GM18505 (cell line): ENCODE measurements at regions not wholly inside any gene's neighbourhood (a gene's known extent, or its start where the extent isn't known, plus 50 kb on each side); places are given as distances from the start of the nearest gene placed in this dataset.

Experiments used
- ATAC-seq: cut with Tn5 transposase; IDR thresholded peaks from one replicate; pipeline ENCODE4 v1.9.1; 2021; ENCODE audit not compliant: unreplicated experiment
- POLR2A ChIP-seq: IDR thresholded peaks from 4 replicates; pipeline ENCODE4 v1.6.1; 2011; ENCODE audit warnings: borderline replicate concordance; ENCODE audit not compliant: insufficient read depth, insufficient read length; ENCODE audit errors: extremely low read depth

DNA sequence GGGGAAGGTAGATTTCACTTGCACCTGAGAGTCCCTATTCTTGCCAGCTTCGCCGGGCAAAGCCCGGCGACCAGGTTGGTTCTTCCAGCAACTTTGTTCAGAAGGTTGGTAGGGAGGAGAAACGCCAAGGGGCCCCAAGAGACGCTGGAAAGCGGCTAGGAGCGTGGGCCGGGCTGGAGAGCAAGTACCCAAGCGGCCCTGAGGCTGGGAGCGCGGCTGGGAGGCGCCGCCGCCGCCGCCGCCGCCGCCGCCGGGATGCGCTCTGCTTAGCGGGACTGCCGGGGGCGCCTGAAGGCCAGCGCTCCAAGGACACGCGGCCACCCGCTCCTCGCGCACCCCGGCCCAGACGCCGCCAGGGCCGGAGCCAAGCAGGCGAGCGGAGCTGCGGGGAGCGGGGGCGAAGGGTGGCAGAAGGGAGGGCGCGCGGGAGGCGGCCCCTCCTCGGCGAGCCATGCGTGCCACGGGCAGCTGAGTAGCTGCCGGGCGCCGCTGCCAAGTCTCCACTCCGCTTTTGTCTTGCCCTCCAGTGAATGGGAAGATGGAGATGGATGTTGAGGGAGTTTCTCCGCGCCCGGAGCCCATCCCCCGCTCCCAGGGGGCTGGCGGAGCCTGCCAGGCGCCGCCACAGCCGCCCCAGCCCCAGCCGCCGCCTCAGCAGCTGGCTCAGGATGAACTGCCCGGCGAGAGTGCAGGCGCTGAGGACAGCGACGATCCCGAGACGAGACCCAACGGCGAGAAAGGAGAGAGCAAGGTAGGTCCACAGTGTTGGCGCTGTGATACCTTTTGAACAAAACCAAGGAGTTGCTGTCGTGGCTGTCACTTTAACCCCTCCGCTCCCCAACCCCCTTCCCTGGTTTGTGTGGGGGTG is 227.4 kb upstream of the AZI2 start:
- TF ChIP-seq POLR2A = no peak
- ATAC-seq = no peak

DNA sequence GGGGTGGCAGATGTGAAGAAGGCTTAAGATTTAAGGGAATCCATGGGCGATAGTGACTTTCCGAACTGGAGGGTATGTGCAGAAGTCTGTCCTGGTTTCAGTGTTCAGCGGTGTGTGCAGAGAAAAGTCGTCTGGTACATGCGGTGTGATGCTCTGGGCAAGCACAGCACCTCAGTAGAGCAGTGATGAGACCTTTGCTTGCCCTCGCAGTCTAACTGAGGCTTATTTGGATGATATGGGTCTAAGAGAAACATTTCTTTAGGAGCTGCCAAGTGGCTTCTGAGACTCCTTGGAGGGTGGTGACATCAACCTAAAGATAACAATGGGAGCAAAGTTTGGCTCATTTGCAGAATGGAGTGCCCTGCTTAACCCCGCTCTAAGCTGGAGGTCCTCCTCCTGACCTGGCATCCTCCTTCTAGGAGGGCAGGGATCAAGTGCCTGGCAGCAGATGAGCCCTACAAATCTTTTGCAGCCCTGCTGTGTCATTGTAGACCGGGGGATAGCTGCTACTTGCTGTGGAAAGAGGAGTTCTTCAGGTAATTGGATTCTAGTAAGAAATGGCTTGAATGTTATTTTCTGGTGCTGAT is 228.1 kb upstream of the AZI2 start:
- no peak for ATAC-seq
- TF ChIP-seq POLR2A = no peak

DNA sequence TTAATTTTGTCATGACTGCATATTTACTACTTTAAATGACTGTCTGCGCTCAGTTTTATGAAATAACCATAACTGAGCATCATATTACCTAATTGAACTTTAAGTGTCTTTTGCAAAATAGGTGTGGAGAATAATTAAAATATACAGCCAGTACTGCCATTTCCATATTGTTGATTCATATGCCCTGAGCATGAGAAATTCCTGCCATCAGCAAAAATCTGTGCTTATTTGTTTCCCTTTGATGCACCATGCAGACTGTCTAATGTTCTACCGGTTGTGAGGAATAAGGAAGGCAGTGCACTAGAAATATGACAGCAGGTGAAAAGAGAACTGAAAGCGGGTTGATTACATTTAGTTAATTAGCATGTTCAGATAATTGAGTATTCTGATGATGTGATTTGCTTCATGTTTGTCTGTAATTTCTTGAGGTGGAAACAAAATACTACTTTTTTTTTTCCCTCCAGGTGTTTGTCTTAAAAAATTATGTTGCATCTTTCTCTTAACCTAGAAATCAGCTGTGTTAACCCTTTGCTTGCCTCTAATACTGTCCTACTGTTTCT is 229.4 kb upstream of the AZI2 start:
- no peak for ATAC-seq
- no peak for TF ChIP-seq POLR2A

DNA sequence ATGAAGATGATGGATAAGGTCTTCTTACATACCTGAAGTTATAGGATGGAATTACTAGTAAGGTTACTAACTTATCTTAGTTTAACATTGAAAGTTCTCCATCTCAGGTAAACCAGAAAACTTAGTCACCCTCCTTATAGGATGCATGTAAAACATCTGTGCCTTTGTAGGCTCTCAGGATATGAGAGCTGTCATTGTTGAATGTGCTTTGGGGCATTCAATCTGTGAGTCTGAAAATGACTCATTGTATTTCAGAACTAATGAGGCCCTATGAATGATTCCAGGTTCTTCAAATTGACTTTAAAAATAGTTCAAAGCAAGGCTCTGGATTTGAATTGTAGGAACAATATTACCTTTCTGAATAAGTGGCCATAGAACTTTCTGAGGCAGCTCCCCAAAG is 237.7 kb upstream of the AZI2 start:
- ATAC-seq = no peak
- no peak for TF ChIP-seq POLR2A

DNA sequence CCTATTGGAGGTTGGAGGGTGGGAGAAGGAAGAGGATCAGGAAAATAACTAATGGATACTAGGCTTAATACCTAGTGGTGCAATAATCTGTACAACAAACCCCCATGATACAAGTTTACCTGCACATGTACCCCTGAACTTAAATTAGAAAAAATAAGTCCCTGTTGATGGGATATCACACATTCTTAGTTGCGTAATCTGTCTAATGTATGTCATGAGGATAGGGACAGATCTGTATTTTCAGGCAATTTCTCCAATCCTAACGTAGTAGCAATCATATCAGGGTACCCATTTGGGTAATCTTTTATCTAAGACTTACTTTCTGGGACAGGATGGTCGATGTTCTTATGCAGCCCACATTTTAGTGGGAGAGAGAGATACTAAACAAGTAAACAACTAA is 239.1 kb upstream of the AZI2 start:
- TF ChIP-seq POLR2A = no peak
- no peak for ATAC-seq

DNA sequence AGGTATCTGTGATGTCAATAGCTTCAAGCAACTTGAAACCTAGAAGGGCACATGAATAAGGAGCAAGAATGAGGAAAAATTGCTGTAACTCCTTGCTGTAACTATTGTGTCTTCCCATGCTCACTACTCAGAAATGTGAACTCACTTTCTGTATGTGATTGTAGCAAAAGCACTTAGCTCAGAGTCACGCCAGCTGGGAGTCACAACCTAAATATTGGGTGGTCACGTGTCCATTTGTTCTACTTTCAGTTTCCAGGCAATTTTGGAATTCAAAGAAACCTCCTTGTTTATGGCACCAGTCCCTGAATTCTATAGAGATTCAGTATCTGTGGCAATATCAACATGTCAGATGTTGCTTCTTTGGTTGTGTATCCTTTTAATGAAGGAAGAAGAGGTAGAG is 241.6 kb upstream of the AZI2 start:
- no peak for TF ChIP-seq POLR2A
- ATAC-seq = no peak

DNA sequence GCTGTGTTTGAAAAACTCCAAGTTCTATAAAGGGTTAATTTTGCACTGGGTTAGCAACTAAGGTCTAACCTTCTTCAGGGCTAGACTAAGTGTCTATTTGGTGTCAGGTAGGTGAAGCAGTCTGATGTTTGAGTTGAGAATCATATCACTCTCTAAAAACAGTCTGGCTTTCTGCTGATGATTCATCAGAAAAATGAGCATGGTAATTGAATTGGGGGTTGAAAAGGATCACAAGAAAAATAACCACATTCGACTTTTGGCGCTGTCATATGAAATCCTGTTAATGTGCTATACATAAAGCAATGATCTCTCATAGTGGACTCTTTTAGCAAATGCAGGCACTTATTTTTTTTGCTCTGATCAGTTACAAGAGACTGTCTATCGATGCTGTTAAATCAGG is 242.2 kb upstream of the AZI2 start:
- no peak for ATAC-seq
- no peak for TF ChIP-seq POLR2A

DNA sequence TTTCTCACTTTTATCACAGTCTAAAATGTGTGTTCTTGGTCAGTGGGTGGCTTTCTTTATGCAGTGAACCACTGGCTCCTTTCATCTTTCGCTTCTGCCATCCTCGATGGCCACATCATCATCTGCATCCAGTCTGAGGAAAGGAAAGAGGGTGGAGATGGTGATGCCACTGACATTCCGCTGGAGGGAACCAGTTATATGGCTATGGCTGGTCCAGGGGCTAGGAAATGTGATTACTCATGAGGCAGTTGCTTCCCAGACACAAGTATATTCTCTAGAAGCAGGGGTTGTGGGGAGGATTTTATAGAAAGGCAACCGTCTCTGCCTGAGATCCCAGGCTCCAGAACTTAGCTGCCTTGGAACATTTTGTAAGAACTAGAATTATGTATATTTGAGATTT is 246.7 kb upstream of the AZI2 start:
- no peak for ATAC-seq

DNA sequence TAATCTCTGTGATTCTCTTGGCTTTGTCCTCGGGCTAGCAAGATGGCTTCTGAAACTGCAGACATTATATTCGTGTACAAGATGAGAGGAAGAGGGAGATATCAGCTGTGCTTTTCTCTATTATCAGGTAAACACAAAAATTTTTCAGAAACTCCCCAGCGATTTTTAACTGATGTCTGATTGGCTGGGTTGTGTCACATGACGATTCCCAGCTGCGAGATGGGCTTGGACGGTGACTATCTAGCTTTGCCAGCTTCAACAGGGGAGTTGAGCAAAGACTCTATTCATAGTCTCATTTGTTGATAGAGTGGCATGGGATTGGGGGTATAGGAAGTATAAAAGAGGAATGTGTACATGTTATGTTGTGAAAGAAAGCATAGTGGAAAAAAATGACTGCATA is 248.8 kb upstream of the AZI2 start:
- no peak for TF ChIP-seq POLR2A
- no peak for ATAC-seq

More for the DNA sequence above, 246.7 kb upstream of the AZI2 start:
- TF ChIP-seq POLR2A = no peak

DNA sequence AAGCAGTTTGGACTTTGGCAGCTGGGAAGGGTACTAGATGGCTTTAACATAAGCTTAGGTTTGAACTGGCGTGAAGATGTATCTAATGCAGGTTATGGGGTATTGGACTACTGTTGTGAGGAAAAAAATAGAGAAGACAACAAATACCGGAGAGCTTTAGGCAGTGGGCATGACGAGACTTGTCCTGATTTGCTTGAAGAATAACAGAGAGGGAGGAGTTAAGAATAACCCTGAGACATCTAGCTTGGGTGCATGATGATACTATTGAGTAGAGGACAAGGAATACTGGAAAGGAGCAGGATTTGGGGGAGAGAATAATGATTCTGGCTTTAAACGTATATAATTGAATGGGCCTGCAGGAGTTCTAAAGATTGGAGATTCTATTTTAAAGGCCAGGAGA is 249.5 kb upstream of the AZI2 start:
- TF ChIP-seq POLR2A = no peak
- no peak for ATAC-seq

DNA sequence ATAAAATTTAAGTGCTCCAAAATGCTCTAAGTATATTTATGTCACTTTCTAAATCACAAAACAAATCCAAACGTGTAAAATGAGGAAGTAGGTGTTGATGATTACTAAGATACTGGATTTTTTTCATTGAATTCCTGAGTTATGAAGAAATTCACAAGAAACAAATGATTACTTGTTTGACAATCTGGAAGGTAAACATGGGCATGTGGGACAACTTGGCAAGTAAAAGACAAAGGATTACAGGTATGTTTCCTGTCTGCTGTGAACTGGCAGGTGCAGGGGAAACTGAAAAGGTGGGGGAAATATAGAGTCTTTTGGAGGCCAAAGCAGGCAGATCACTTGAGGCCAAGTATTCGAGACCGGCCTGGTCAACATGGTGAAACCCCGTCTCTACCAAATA is 252.7 kb upstream of the AZI2 start:
- ATAC-seq = no peak
- no peak for TF ChIP-seq POLR2A

DNA sequence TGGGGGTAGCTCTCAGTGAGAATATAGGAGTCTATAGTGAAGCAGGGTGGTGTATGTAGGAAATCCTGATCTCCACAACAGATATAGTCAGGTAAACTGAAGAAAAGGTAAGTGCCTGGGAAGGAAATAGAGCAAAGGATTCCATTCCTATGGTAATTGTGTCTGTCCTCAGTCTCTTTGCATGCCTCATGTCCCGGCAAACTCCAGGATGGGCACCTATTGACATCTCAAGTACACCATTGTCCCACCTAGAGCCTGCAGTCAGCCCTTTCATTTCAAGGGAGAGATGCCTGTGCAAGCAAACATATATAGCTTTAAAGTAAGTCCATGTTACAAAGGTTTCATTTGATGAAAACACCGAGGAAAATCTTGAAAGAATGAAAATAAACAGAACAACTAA is 257.7 kb upstream of the AZI2 start:
- no peak for TF ChIP-seq POLR2A
- ATAC-seq = no peak

DNA sequence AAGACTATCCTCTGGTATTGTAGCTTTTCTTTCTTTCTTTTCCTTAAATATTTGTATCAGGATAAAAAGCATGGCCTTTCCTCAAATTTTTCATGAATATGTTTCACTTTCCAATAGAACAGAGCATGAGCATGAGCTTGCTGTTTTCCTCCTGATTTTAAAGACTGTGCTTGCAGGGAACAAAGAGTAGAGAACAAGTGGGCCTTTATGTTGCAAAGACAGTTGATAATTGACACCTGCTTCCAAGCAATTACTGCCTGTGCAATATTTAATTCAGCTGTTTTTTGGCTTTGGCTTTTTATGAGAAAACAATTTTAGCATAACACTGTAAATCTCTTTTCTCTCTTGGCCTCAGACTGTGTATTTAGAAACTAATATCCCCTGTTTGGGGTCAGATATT is 263.6 kb upstream of the AZI2 start:
- no peak for ATAC-seq

DNA sequence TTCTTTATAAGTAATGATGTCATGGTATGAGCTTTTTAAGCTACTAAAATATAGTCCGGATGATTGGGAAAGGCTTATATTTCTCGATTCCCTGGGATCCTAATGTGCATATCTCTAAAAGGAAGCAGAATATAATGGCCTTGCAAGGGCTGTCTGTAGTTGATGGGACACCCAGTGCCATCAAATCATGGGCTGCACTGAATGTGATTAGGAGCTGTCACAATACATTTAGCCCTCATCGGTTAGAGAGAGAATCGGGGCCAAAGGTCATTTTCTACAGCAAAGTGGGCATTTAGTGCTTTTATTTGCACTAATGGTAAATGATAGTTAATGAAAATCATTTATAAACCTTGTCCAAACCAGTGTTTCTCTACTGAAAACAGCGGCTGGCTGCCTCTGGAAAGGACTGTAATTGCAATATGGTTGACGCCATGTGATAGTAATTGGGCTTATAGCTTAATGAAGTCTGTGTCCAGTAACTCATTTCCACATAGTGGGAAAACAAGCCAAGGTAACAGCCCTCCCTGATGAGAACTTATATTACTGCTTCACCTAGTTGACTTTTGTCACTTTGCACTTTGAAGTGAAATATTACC is 265.0 kb upstream of the AZI2 start:
- TF ChIP-seq POLR2A = no peak

More for the DNA sequence above, 263.6 kb upstream of the AZI2 start:
- TF ChIP-seq POLR2A = no peak

More for the DNA sequence above, 265.0 kb upstream of the AZI2 start:
- no peak for ATAC-seq
